ENCODE measurements at regions not wholly inside any gene's neighbourhood (a gene's known extent, or its start where the extent isn't known, plus 50 kb on each side); places are given as distances from the start of the nearest gene placed in this dataset.

GRCh38 chr4:138761638-138762220 is 253.9 kb upstream of the NOCT start:
- WGBS, 2 donors = 68 to 69% methylated on average over 1 of the region's 1 CpG
- Histone ChIP-seq H3K27me3 (no peaks in the 10 kb centered on the region), H3K9me3 (no peaks in the 10 kb centered on the region), H3K36me3 (no peaks in the 10 kb centered on the region), H3K4me1 (no peaks in the 10 kb centered on the region), H3K4me3 (no peak overlapping the region), H3K27ac (no peak overlapping the region)
- no peak for TF ChIP-seq CTCF (IDR thresholded peaks at IDR 0.05)
- no peak for TF ChIP-seq POLR2A (IDR thresholded peaks at IDR 0.05)
- TF ChIP-seq EP300 (IDR thresholded peaks at IDR 0.05) = no peak
- no peak for DNase-seq (ENCODE audit: low spot score in 2 of 2)

GRCh38 chr4:138759554-138759902 is 256.1 kb upstream of the NOCT start:
- DNase-seq (ENCODE audit: low spot score in 2 of 2) = no peak
- Histone ChIP-seq H3K27me3 (no peaks in the 10 kb centered on the region), H3K36me3 (no peaks in the 10 kb centered on the region), H3K9me3 (peaks cover 0 to 3% (median 0%) of the 10 kb centered on the region in 4 donors), H3K4me3 (no peak overlapping the region), H3K27ac (no peak overlapping the region), H3K4me1 (no peaks in the 10 kb centered on the region)
- 80 to 84% methylated on average over 2 of the region's 2 CpGs for WGBS, 2 donors
- TF ChIP-seq EP300 (IDR thresholded peaks at IDR 0.05) = no peak
- TF ChIP-seq POLR2A (IDR thresholded peaks at IDR 0.05) = no peak
- no peak for TF ChIP-seq CTCF (IDR thresholded peaks at IDR 0.05)

- peaks cover 0 to 8% (median 0%) of the 10 kb centered on the region in 4 donors for H3K9me3 ChIP-seq
- H3K4me1 ChIP-seq = no peaks in the 10 kb centered on the region
- 91 to 92% methylated on average over 9 of the region's 9 CpGs for WGBS, 2 donors
- TF ChIP-seq EP300 (IDR thresholded peaks at IDR 0.05) (no peak), CTCF (IDR thresholded peaks at IDR 0.05) (no peak), POLR2A (IDR thresholded peaks at IDR 0.05) (no peak)
- no peaks in the 10 kb centered on the region for H3K36me3 ChIP-seq
- H3K27ac ChIP-seq = no peak overlapping the region
- no peak overlapping the region for H3K4me3 ChIP-seq
- no peaks in the 10 kb centered on the region for H3K27me3 ChIP-seq
- no peak for DNase-seq (ENCODE audit: low spot score in 2 of 2)
These were observed 256.6 kb upstream of the NOCT start for GRCh38 chr4:138758876-138759553.

- TF ChIP-seq CTCF (IDR thresholded peaks at IDR 0.05) = no peak
- TF ChIP-seq POLR2A (IDR thresholded peaks at IDR 0.05) = no peak
- TF ChIP-seq EP300 (IDR thresholded peaks at IDR 0.05) = no peak
- WGBS, 2 donors = 90 to 91% methylated on average over 5 of the region's 5 CpGs
- DNase-seq (ENCODE audit: low spot score in 2 of 2) = no peak
These were observed 257.4 kb upstream of the NOCT start for GRCh38 chr4:138758196-138758595.

GRCh38 chr4:138757432-138757831 is 258.1 kb upstream of the NOCT start:
- TF ChIP-seq EP300 (IDR thresholded peaks at IDR 0.05) = no peak
- TF ChIP-seq CTCF (IDR thresholded peaks at IDR 0.05) = no peak
- TF ChIP-seq POLR2A (IDR thresholded peaks at IDR 0.05) = no peak
- peaks cover 0 to 23% (median 3%) of the 10 kb centered on the region in 4 donors for H3K9me3 ChIP-seq
- 77 to 81% methylated on average over 4 of the region's 4 CpGs for WGBS, 2 donors

More at GRCh38 chr4:138758196-138758595, 257.4 kb upstream of the NOCT start:
- H3K27me3 ChIP-seq = no peaks in the 10 kb centered on the region
- H3K4me3 ChIP-seq = no peak overlapping the region
- H3K36me3 ChIP-seq = no peaks in the 10 kb centered on the region
- no peak overlapping the region for H3K27ac ChIP-seq
- no peaks in the 10 kb centered on the region for H3K4me1 ChIP-seq
- peaks cover 0 to 16% (median 2%) of the 10 kb centered on the region in 4 donors for H3K9me3 ChIP-seq

More at GRCh38 chr4:138757432-138757831, 258.1 kb upstream of the NOCT start:
- Histone ChIP-seq H3K4me3 (no peak overlapping the region), H3K4me1 (no peaks in the 10 kb centered on the region), H3K27ac (no peak overlapping the region), H3K27me3 (no peaks in the 10 kb centered on the region), H3K36me3 (no peaks in the 10 kb centered on the region)
- DNase-seq (ENCODE audit: low spot score in 2 of 2) = no peak
